Calu3 (cell line): ENCODE measurements at regions not wholly inside any gene's neighbourhood (a gene's known extent, or its start where the extent isn't known, plus 50 kb on each side); places are given as distances from the start of the nearest gene placed in this dataset.

Source experiments
- BruUV-seq: library from RNA; stranded (reverse); fragments of 400-500 nt; replicated peaks from 2 replicates; lab custom pipeline; 2021; lab: Mats Ljungman, UMichigan
- CTCF ChIA-PET: fragments of 300-600 bp; sonication (Branson Sonifier 250); formaldehyde crosslinking; loops from one replicate; lab custom pipeline; 2022; ENCODE audit warnings: antibody characterized with exemption; lab: Charles Lee
- DNase-seq: peaks from one replicate; pipeline ENCODE4 v3.0.0; 2022
- H3K27ac Mint-ChIP-seq: one replicate; pipeline ENCODE4 v1.8.0; 2022; ENCODE audit warnings: mixed read lengths; ENCODE audit not compliant: unreplicated experiment
- H3K27me3 Mint-ChIP-seq: one replicate; pipeline ENCODE4 v1.8.0; 2022; ENCODE audit warnings: mixed read lengths; ENCODE audit not compliant: unreplicated experiment
- H3K36me3 Mint-ChIP-seq: one replicate; pipeline ENCODE4 v1.8.0; 2022; ENCODE audit warnings: mild to moderate bottlenecking, moderate library complexity, mixed read lengths; ENCODE audit not compliant: insufficient read depth, unreplicated experiment
- H3K4me1 Mint-ChIP-seq: one replicate; pipeline ENCODE4 v1.8.0; 2022; ENCODE audit warnings: mild to moderate bottlenecking, low read depth, mixed read lengths; ENCODE audit not compliant: unreplicated experiment
- H3K4me3 Mint-ChIP-seq: one replicate; pipeline ENCODE4 v1.8.0; 2022; ENCODE audit warnings: mild to moderate bottlenecking, low read depth, moderate library complexity, mixed read lengths; ENCODE audit not compliant: unreplicated experiment
- H3K9me3 Mint-ChIP-seq: one replicate; pipeline ENCODE4 v1.8.0; 2022; ENCODE audit warnings: low read depth, mixed read lengths; ENCODE audit not compliant: unreplicated experiment
- CTCF ChIP-seq: fragments of 200-600 bp; IDR thresholded peaks from one replicate; pipeline ENCODE4 v1.8.0; 2022; ENCODE audit warnings: antibody characterized with exemption; ENCODE audit not compliant: unreplicated experiment
- intact Hi-C: fragments of 100-400 bp; cut with micrococcal nuclease; formaldehyde crosslinking; loops from one replicate; pipeline ENCODE4 v1.10.0; 2022; ENCODE audit not compliant: unreplicated experiment

- no TSS peak for BruUV-seq
- CTCF ChIA-PET: interaction anchor here (0.7 kb wide), 1 partner anchor 13 kb away, joined by 3 read pairs; no protein-coding TSS in a partner anchor
Measured at GRCh38 chr20:7346026-7346425, 578.5 kb downstream of the BMP2 start.

GRCh38 chr20:7346562-7346961, 579.1 kb downstream of the BMP2 start:
- Mint-ChIP-seq H3K36me3 (no peaks in the 10 kb centered on the region), H3K4me3 (no peak overlapping the region), H3K4me1 (no peaks in the 10 kb centered on the region), H3K27ac (no peak overlapping the region), H3K9me3 (peaks cover 4% of the 10 kb centered on the region), H3K27me3 (peaks cover 16% of the 10 kb centered on the region)
- no peak for DNase-seq
- intact Hi-C loops: no loop called here
- TF ChIP-seq CTCF: no peak
- CTCF ChIA-PET: interaction anchor here (0.7 kb wide), 1 partner anchor 12 kb away, joined by 3 read pairs; no protein-coding TSS in a partner anchor
- BruUV-seq: no TSS peak

More at GRCh38 chr20:7346026-7346425, 578.5 kb downstream of the BMP2 start:
- Mint-ChIP-seq H3K9me3 (peaks cover 4% of the 10 kb centered on the region), H3K36me3 (no peaks in the 10 kb centered on the region), H3K4me3 (no peak overlapping the region), H3K27ac (no peak overlapping the region), H3K4me1 (no peaks in the 10 kb centered on the region), H3K27me3 (peaks cover 12% of the 10 kb centered on the region)
- no peak for DNase-seq
- no peak for TF ChIP-seq CTCF
- intact Hi-C loops: no loop called here

GRCh38 chr20:7347409-7347808, 579.9 kb downstream of the BMP2 start:
- peaks cover 16% of the 10 kb centered on the region for H3K27me3 Mint-ChIP-seq
- CTCF ChIA-PET: no interaction called here
- H3K36me3 Mint-ChIP-seq: no peaks in the 10 kb centered on the region
- no peak overlapping the region for H3K27ac Mint-ChIP-seq
- no peak for DNase-seq
- no peak overlapping the region for H3K4me3 Mint-ChIP-seq
- peaks cover 4% of the 10 kb centered on the region for H3K9me3 Mint-ChIP-seq
- BruUV-seq: no TSS peak
- intact Hi-C loops: no loop called here
- H3K4me1 Mint-ChIP-seq: no peaks in the 10 kb centered on the region
- no peak for TF ChIP-seq CTCF

- peaks cover 4% of the 10 kb centered on the region for H3K9me3 Mint-ChIP-seq
- DNase-seq: no peak
- CTCF ChIA-PET: no interaction called here
- H3K27me3 Mint-ChIP-seq: peaks cover 16% of the 10 kb centered on the region
- no peak overlapping the region for H3K27ac Mint-ChIP-seq
- H3K4me1 Mint-ChIP-seq: no peaks in the 10 kb centered on the region
- TF ChIP-seq CTCF: no peak
- no peaks in the 10 kb centered on the region for H3K36me3 Mint-ChIP-seq
- no TSS peak for BruUV-seq
- no peak overlapping the region for H3K4me3 Mint-ChIP-seq
- intact Hi-C loops: no loop called here
Measured at GRCh38 chr20:7348253-7348652, 580.8 kb downstream of the BMP2 start.
